Stomach (tissue), 8 donors: ENCODE measurements at regions not wholly inside any gene's neighbourhood (a gene's known extent, or its start where the extent isn't known, plus 50 kb on each side); places are given as distances from the start of the nearest gene placed in this dataset.

Experiments used
- DNase-seq, 2 donors: peaks; one replicate each; pipeline versions ENCODE4 v3.0.0 to v3.0.0-alpha.2; 2013 to 2019
- H3K27ac ChIP-seq, 5 donors: fragments of 200-600 bp in 4 of 5; sonication (generic) in 4 of 5; one replicate each; pipeline ENCODE4 v1.5.1; 2013 to 2019; ENCODE audit warnings: mild to moderate bottlenecking in 1 of 5, moderate library complexity in 1 of 5
- H3K27me3 ChIP-seq, 3 donors: fragments of 200-600 bp; sonication (generic); one replicate each; pipeline ENCODE4 v1.5.1; 2017 to 2019; ENCODE audit warnings: mixed run types in 1 of 3
- H3K36me3 ChIP-seq, 4 donors: fragments of 200-600 bp; sonication (generic); 1 replicate in 3 of 4; 2 replicates in 1 of 4; pipeline ENCODE4 v1.5.1; 2016 to 2019
- H3K4me1 ChIP-seq, 4 donors: fragments of 200-600 bp; sonication (generic); one replicate each; pipeline ENCODE4 v1.5.1; 2016 to 2019
- H3K4me3 ChIP-seq, 4 donors: fragments of 200-600 bp; sonication (generic) in 3 of 4; one replicate each; pipeline ENCODE4 v1.5.1; 2016 to 2019; ENCODE audit warnings: mild to moderate bottlenecking in 1 of 4
- H3K9me3 ChIP-seq, 4 donors: fragments of 200-600 bp; sonication (generic); one replicate each; pipeline ENCODE4 v1.5.1; 2016 to 2019
- CTCF ChIP-seq, 7 experiments: fragments of 450-650 bp in 4 of 7; fragments of 200-600 bp in 3 of 7; sonication (generic) in 3 of 7; IDR thresholded peaks; one replicate each; pipeline ENCODE4 v1.5.1; 2016 to 2019; ENCODE audit warnings: antibody characterized with exemption in 7 of 7, control low read depth in 2 of 7, mild to moderate bottlenecking in 1 of 7
- EP300 ChIP-seq: sonication (generic); formaldehyde crosslinking; IDR thresholded peaks from one replicate; pipeline ENCODE4 v1.6.1; 2017; ENCODE audit warnings: antibody characterized with exemption
- POLR2A ChIP-seq, 4 donors: fragments of 450-650 bp; IDR thresholded peaks; one replicate each; pipeline ENCODE4 v1.6.1; 2016; ENCODE audit warnings: antibody characterized with exemption in 4 of 4, control low read depth in 2 of 4, mild to moderate bottlenecking in 1 of 4, moderate library complexity in 1 of 4
- POLR2AphosphoS5 ChIP-seq, 3 donors: sonication (generic); formaldehyde crosslinking; IDR thresholded peaks; one replicate each; pipeline ENCODE4 v1.6.1; 2016; ENCODE audit warnings: antibody characterized with exemption in 3 of 3
- WGBS, 5 donors: extraction: QIAGEN DNeasy Blood & Tissue Kit in 3 of 5; methylation state at CpG; one replicate each; pipeline versions ENCODE4 v1.1.5 to v1.1.7; 2013 to 2018; 5-methylcytosine and 5-hydroxymethylcytosine counted together
- intact Hi-C: fragments of 100-400 bp; cut with DNase I; formaldehyde crosslinking; loops from one replicate; pipeline ENCODE4 v1.15.1; 2023; ENCODE audit warnings: low total_unique reads
- donor health status: healthy with polysubstance abuse.
- donor health status: Bipolar disorder and iron deficiency.
- donor health status: healthy.

GRCh38 chr1:170471398-170472053 is 60.4 kb upstream of the GORAB start:
- no peaks in the 10 kb centered on the region for H3K36me3 ChIP-seq
- H3K4me1 ChIP-seq, result no peaks in the 10 kb centered on the region
- no peak overlapping the region for H3K4me3 ChIP-seq
- TF ChIP-seq POLR2AphosphoS5 (IDR thresholded peaks at IDR 0.05), result no peak
- H3K27me3 ChIP-seq, result no peaks in the 10 kb centered on the region
- DNase-seq, result no peak
- WGBS, 5 donors, result 17 to 39% (median 28%) methylated on average over 1 of the region's 1 CpG
- H3K9me3 ChIP-seq, result no peaks in the 10 kb centered on the region
- intact Hi-C loops, result no loop called here
- H3K27ac ChIP-seq, result no peak overlapping the region

GRCh38 chr1:170481000-170481399 is 51.0 kb upstream of the GORAB start:
- Histone ChIP-seq H3K9me3 (no peaks in the 10 kb centered on the region), H3K36me3 (no peaks in the 10 kb centered on the region), H3K4me1 (no peaks in the 10 kb centered on the region), H3K27me3 (no peaks in the 10 kb centered on the region), H3K27ac (no peak overlapping the region), H3K4me3 (no peak overlapping the region)
- intact Hi-C loops, result no loop called here
- no peak for DNase-seq
- TF ChIP-seq POLR2AphosphoS5 (IDR thresholded peaks at IDR 0.05), result no peak
- TF ChIP-seq POLR2A (IDR thresholded peaks at IDR 0.05), result no peak
- TF ChIP-seq CTCF (IDR thresholded peaks at IDR 0.05), result no peak
- TF ChIP-seq EP300, result no peak
